GM19463 (cell line): ENCODE measurements at regions not wholly inside any gene's neighbourhood (a gene's known extent, or its start where the extent isn't known, plus 50 kb on each side); places are given as distances from the start of the nearest gene placed in this dataset.

Experiments
- ATAC-seq: cut with Tn5 transposase; IDR thresholded peaks from one replicate; pipeline ENCODE4 v1.9.1; 2021; ENCODE audit warnings: mild to moderate bottlenecking, moderate library complexity; ENCODE audit not compliant: unreplicated experiment

DNA sequence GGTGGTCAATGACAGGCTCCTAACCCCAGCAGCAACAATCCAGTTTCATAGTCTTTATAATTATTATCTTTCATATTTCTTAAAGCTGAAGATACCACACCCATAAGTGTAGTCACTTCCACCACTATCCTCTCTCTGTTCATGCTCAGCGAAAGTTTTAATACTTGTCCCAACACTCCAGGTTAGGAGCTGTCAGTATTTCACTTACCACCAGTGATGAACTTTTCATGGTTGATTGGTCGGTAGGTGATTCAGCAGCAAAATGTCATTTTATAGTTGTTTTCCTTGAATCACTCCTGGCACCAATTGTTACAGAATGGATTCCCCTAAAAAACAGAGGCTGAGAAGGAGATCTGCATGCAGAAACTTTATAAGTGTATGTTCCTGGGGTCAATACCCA is 324.9 kb downstream of the CCDC85A start:
- no peak for ATAC-seq

DNA sequence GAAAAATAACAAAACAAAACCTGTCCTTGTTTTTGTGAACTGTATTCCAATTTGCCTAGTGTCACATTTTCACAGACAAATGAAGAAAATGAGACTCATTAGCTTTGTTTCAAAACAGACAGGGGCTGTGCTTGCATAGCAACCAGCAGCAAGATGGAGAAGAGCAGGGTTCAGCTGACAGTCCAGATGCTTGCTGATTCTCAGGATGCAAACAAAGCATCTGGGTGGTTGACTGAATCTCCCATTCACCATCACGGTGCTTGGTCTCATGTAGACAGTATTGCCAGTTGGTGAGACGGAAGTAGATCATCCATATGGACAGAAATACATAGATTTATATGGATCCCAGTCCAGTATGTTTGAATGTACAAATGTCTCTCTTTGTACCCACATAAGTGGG is 326.8 kb downstream of the CCDC85A start:
- ATAC-seq = no peak

DNA sequence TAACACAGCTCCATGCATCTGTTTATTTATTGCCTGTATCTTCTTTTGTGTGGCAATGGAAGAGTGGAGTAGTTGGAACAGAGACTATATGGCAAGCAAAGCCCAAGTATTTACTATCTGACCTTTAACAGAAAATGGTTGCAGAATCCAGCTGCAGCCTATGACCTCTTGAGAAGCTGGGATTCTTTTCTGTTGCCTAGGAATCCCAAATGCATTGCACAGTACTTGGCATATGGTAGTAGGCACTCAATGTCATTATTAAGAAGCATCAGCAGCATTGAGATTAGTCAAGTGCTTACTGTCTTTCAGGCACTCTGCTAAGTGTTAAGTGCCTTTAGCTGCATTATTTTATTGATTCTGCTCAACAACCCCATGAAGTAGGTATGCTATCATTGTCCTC is 331.6 kb downstream of the CCDC85A start:
- no peak for ATAC-seq

GRCh38 chr2:56519806-56520205 is 336.0 kb downstream of the CCDC85A start:
- no peak for ATAC-seq

- no peak for ATAC-seq
Measured at GRCh38 chr2:56522605-56523089, 338.9 kb downstream of the CCDC85A start.

- no peak for ATAC-seq
Measured at GRCh38 chr2:56523816-56524215, 340.0 kb downstream of the CCDC85A start.

GRCh38 chr2:56531668-56532420 is 348.1 kb downstream of the CCDC85A start:
- ATAC-seq = no peak

DNA sequence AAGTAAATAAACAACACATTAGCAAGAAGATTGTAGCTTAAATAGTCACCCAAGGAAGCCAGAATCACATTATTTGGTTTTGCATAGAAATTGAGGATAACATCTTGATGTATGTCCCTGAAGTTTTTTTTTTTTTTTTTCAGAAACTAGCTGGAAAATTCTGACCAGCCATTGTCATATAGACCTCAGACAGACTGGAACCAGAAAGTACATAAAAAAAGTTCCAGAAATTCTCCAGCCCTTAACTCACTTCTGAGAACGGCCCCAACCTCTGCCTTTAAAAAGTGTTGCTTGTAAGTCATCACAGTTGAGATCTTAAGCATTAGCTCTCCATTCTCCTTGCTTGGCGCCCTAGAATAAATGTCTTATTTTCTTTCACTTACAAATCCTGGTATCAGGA is 350.5 kb downstream of the CCDC85A start:
- no peak for ATAC-seq

- no peak for ATAC-seq
Measured at GRCh38 chr2:56537756-56538155, 354.0 kb downstream of the CCDC85A start.

GRCh38 chr2:56539618-56540017 is 355.8 kb downstream of the CCDC85A start:
- no peak for ATAC-seq

- ATAC-seq = no peak
Measured at GRCh38 chr2:56540467-56540866, 356.7 kb downstream of the CCDC85A start.

- ATAC-seq = no peak
Measured at GRCh38 chr2:56540916-56541315, 357.1 kb downstream of the CCDC85A start.

GRCh38 chr2:56542213-56542612 is 358.4 kb downstream of the CCDC85A start:
- no peak for ATAC-seq

GRCh38 chr2:56565143-56565542 is 381.4 kb downstream of the CCDC85A start:
- no peak for ATAC-seq

DNA sequence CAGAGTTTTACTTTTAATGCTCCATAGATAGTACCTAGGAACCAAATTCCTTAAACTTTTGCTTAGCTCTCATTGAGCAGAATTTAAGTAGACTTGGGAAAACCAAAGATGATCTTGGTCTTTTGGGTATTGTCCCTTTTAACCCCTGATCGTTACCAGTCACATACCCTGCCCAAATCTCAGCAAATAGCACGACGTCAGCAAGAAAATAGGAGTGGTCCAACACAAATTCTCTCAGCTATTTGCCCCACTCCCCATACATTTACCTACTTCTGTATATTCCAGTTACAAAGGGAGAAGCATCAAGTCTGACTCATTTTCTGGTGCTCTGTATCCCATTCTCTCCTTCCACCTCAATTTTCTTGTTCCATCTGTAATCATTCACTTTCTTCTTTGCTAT is 387.3 kb downstream of the CCDC85A start:
- ATAC-seq = no peak

DNA sequence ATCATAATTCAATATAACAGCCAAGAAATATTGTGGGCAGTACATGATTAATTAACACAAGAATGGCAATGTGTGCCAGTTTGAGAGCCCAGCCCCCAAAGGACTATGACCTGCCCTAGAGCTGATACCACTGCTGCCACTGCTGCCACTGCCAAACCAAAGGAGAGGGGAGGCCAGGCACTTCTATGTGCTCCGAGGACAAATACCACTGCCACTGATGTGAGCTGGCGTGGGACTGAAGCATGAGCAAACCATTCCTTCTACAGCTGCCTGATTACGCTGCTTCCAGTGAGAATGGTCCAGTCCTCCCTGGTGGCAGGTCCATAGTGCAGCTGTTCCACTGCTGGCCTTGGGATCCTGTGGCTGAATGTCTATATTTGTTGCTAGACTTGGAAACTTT is 392.2 kb downstream of the CCDC85A start:
- no peak for ATAC-seq

DNA sequence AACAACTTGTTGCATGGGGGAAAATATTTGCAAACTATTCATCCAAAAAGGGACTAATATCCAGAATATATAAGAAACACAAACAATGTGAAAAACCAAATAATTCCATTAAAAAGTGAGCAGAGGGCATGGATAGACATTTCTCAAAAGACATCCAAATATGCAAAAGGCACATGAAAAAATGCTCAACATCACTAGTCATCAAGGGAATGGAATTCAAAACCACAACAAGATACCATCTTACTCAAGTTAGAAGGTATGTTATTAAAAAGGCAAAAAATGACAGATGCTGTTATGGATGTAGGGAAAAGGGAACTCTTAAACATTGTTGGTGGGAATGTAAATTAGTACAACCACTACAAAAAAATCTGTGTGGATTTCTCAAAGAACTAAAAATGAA is 396.5 kb downstream of the CCDC85A start:
- ATAC-seq = no peak

DNA sequence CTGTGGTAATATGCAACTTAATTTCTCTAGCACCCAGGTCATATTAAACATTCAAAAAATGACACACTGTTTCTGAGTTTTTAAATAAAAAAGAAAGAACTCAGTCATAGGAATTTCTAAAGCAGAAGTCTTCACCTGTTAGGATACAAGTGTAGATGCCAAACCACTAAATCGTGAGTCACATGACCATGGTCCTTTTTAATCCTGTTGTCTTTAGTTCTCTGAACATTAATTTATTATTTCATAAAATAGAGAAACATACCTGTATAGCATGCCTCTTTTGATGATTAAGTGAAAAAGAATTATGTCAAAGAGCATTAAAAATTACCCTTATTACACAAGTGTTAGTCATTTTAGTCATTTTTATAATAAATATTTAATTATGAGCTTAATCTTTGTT is 398.8 kb downstream of the CCDC85A start:
- no peak for ATAC-seq

DNA sequence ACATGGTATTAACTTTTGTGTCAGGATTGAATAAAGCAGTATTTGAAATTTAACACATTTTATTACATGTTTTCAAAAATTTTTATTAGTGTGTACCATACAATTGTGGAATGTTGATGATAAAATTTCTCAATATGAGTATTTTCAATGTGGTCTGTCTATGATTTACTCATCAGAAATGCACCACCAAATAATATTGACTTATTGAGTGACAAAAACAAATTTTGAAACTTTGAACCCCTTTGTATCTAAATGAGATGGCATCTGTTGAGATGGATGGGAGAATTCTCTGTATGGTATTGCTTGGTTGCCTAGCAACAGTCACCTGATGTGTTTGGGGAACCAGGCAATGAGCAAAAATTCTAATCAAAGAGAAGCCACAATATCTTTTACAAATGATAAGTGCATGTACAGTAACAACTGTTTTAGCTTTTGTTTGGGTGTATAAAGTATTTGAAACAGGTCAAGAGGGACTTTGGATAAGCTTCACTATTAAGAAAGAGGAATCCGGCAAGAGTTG is 400.1 kb downstream of the CCDC85A start:
- no peak for ATAC-seq

GRCh38 chr2:56587456-56587855 is 403.7 kb downstream of the CCDC85A start:
- ATAC-seq = no peak

GRCh38 chr2:56589194-56589593 is 405.4 kb downstream of the CCDC85A start:
- ATAC-seq = no peak

DNA sequence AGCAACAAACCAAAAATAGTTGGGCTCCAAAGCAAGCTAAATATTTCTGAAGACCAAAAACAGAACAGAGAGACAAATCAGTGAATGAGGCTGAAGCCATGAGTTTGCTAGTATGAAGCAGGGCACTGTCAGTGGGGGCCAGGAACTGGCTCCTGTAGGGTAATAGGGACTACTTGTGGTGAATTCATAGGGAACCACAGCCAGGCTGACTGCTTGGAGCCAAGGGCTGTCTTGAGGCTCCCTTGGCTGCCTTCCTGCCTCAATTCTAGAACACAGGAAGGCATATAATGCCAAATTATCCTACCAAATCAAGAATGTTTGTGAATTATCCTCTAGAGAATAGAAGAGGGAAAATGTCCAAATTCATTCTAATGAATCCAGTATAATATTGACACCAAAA is 406.0 kb downstream of the CCDC85A start:
- no peak for ATAC-seq

DNA sequence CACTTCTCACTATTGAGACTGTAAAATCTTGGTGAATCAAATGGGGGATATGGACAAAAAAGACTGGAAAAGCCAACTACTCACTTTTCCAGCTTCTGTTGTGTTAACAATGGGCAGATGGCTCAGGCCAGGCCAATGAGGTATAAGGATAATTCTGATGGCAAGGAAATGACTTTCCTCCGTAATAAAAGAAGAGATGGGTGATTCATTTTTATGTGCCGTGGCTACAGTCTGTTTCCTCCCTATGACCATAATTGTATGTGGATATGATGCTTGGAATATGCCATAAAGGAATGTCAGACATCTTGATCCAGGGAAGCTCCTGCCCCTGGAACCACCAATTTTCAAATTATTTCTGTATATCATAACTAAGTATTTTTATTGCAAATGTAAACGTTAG is 406.8 kb downstream of the CCDC85A start:
- no peak for ATAC-seq
